ENCODE measurements at regions not wholly inside any gene's neighbourhood (a gene's known extent, or its start where the extent isn't known, plus 50 kb on each side); places are given as distances from the start of the nearest gene placed in this dataset.
"Not testable (repeated sequence)": the region's sequence is repeated elsewhere in the genome, so short reads cannot be mapped to it uniquely, and the experiment has no call there.

DNA sequence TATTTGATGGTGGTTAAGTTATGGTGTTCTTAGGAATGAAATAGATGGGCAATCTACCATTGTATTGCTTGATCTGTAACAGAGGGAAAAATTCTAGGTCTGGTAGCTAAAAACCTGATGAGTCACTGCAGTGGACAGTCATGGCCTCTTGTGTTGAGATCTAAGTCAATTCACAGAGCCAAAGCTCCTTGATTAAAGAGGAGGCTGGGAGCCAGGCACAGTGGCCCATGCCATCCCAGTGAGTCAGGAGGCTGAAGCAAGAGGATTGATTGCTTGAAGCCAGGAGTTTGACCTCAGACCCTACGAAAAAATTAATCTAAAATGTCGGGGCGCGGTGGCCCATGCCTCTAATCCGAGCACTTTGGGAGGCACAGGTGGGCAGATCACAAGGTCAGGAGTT is 67.1 kb upstream of the KPNA3 start:
- DNase-seq (ENCODE audit: low spot score), result peak; percentile 22

DNA sequence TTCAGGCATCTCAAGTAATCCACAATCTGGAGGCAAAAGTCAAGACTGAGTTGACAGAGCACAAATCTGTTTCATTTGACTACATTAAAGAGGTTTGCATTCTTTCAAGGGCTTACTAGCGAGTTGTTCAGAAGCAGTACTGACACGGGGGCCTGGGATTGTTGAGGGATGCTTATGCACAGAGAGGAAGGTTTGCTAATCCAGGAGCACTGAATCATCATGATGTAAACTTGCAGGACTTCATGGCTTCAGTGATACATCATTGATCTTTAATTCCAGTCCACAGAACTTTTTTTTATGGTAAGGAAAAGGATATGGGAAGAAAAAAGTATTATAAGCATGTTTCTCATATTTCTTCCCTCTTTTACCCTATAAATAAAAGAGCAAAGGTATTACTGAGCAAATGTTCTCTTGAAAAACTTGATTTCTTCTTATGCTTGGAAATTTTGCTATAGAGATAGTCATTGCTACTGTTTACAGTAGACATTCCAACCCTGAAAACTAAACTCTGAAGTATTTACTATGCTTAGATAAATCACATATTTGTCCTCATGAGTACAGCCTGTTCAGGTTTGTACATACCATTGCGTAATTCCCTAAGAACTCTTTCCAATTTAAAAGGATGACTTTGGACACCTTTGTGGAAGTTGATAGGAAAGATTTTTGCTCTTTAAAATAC is 65.8 kb upstream of the KPNA3 start:
- peak; percentile 83 for DNase-seq (ENCODE audit: low spot score)

DNA sequence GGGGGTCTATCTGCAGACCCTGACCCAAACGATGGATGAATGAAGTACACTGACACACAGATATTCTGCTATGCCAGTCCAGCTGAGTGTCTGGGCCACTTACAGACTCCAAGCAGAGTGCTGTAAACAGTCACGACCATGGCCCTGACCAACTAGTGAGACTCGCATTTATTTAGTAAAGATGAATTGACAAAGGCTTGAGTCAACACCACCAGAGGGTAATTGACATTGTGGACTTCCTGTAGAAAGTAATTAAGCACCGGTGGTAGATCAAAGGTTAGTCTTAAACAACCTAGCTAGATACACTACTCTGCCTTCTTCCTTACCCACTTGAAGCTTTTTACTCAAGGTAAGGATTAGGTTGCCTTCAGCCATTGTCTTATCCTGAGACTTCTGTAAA is 63.4 kb upstream of the KPNA3 start:
- no peak for DNase-seq (ENCODE audit: low spot score)

DNA sequence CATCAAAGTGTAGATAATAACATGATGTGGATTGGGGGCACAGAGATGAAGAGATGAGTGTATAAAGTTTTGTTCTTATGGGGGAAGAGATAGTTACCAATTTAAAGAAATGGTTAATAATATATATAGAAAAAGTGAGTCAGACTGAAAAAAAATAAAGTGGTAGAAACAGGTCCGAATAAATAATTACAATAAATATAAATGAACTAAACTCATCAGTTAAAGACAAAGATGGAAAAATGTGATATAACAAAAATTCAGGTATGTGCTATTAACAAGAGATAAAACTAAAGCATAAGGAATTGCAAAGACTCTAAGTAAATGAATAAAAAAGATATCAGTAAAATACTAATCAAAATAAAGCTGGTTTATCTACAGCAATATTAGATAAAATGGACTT is 61.1 kb upstream of the KPNA3 start:
- no peak for DNase-seq (ENCODE audit: low spot score)

DNA sequence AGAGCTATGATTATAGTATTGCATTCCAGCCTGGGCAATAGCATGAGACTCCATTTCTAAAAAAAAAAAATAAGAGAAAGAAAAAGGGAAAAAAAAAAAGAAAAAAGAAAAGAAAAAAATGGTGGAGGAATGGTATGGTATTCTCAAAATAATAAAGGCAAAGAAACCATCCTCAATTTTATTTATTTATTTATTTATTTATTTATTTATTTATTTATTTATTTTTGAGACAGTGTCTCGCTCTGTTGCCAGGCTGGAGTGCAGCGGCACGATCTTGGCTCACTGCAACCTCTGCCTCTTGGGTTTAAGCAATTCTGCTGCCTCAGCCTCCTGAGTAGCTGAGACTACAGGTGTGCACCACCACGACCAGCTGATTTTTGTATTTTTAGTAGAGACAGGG is 60.0 kb upstream of the KPNA3 start:
- not testable (repeated sequence) for DNase-seq (ENCODE audit: low spot score)

DNA sequence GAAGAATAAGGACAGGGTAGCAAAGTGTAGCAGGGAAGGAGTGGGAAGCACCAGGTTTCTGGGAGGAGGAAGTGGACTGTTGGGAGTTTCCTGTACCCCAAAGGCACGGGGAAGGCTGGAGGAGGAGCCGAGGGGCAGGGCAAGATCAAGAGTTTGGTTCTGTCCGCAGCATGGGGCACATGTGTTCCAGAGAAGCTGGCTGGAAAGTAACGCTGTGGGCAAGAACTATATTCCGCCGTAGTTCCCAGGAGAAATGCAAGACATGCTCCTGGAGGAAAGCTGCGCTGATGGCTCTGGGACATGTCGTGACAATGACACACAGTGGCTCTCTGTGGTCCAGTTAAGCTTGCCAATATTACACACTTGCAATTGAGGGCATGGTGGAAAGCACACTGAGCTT is 51.7 kb upstream of the KPNA3 start:
- no peak for DNase-seq (ENCODE audit: low spot score)

Measured in umbilical cord (tissue), 1 donor.